ENCODE measurements at regions not wholly inside any gene's neighbourhood (a gene's known extent, or its start where the extent isn't known, plus 50 kb on each side); places are given as distances from the start of the nearest gene placed in this dataset.

GRCh38 chr7:42476255-42476654, 239.2 kb upstream of the GLI3 start (continued):
- no peak for TF ChIP-seq HOMEZ (CRISPR knock-in tag; IDR thresholded peaks at IDR 0.05)
- no peak for TF ChIP-seq TCF3 (CRISPR knock-in tag; IDR thresholded peaks at IDR 0.05)
- no peak for TF ChIP-seq CTCFL (IDR thresholded peaks at IDR 0.05; ENCODE audit: borderline replicate concordance, insufficient read depth, low read depth, low read length, poor library complexity, severe bottlenecking)
- no peak for TF ChIP-seq ZNF551 (CRISPR knock-in tag; IDR thresholded peaks at IDR 0.05)
- no peak for TF ChIP-seq CREB5 (CRISPR knock-in tag; IDR thresholded peaks at IDR 0.05)
- TF ChIP-seq JUN (IDR thresholded peaks at IDR 0.05; ENCODE audit: borderline replicate concordance, low read depth, low read length) = no peak
- TF ChIP-seq JUN (CRISPR knock-in tag; IDR thresholded peaks at IDR 0.05; ENCODE audit: borderline replicate concordance) = no peak
- TF ChIP-seq ZNF512 (tag; IDR thresholded peaks at IDR 0.05) = no peak
- no peak for TF ChIP-seq CUX1 (CRISPR knock-in tag; IDR thresholded peaks at IDR 0.05)
- no peak for TF ChIP-seq ZHX1 (conservative IDR thresholded peaks at IDR 0.05; ENCODE audit: low read length)
- no peak for TF ChIP-seq JUNB (CRISPR knock-in tag; conservative IDR thresholded peaks at IDR 0.05)
- no peak for TF ChIP-seq MBD2 (IDR thresholded peaks at IDR 0.05; ENCODE audit: borderline replicate concordance, low read depth)
- TF ChIP-seq FIP1L1 (IDR thresholded peaks at IDR 0.05; ENCODE audit: low read depth, low read length, poor library complexity, severe bottlenecking) = no peak

Data from K562 (cell line).